H9 (cell line): ENCODE measurements at regions not wholly inside any gene's neighbourhood (a gene's known extent, or its start where the extent isn't known, plus 50 kb on each side); places are given as distances from the start of the nearest gene placed in this dataset.

Source experiments
- DNase-seq: peaks from one replicate; pipeline ENCODE4 v3.0.0-alpha.2; 2017
- H2AFZ ChIP-seq: one replicate; pipeline ENCODE4 v1.6.1; 2013; ENCODE audit warnings: mild to moderate bottlenecking, low read length, control low read depth, moderate library complexity
- H2AK5ac ChIP-seq: 2 replicates; pipeline ENCODE4 v1.6.1; 2013; ENCODE audit warnings: low read length, control low read depth, mixed read lengths; ENCODE audit not compliant: insufficient read length
- H2BK120ac ChIP-seq: one replicate; pipeline ENCODE4 v1.6.1; 2013; ENCODE audit warnings: low read depth, mild to moderate bottlenecking, low read length, control low read depth, inconsistent platforms; ENCODE audit not compliant: poor library complexity, severe bottlenecking
- H2BK12ac ChIP-seq: 2 replicates; pipeline ENCODE4 v1.6.1; 2013; ENCODE audit warnings: low read length, control low read depth, mixed read lengths, low read depth; ENCODE audit not compliant: insufficient read length
- H2BK15ac ChIP-seq: 2 replicates; pipeline ENCODE4 v1.6.1; 2013; ENCODE audit warnings: low read depth, low read length, control low read depth
- H2BK20ac ChIP-seq: one replicate; pipeline ENCODE4 v1.6.1; 2013; ENCODE audit warnings: low read depth, mild to moderate bottlenecking, low read length, control low read depth, inconsistent platforms; ENCODE audit not compliant: poor library complexity, severe bottlenecking
- H2BK5ac ChIP-seq: 2 replicates; pipeline ENCODE4 v1.6.1; 2013; ENCODE audit warnings: low read length, control low read depth, mixed read lengths; ENCODE audit not compliant: insufficient read length
- H3K14ac ChIP-seq: 2 replicates; pipeline ENCODE4 v1.6.1; 2013; ENCODE audit warnings: low read length, control low read depth; ENCODE audit not compliant: insufficient read depth
- H3K18ac ChIP-seq: 2 replicates; pipeline ENCODE4 v1.6.1; 2013; ENCODE audit warnings: low read depth, mild to moderate bottlenecking, mixed read lengths, low read length, control low read depth; ENCODE audit not compliant: insufficient read length
- H3K23ac ChIP-seq: 2 replicates; pipeline ENCODE4 v1.6.1; 2013; ENCODE audit warnings: low read length, control low read depth, mixed read lengths, low read depth; ENCODE audit not compliant: insufficient read length
- H3K23me2 ChIP-seq: 2 replicates; pipeline ENCODE4 v1.6.1; 2013; ENCODE audit warnings: low read depth, mild to moderate bottlenecking, mixed read lengths, low read length, control low read depth; ENCODE audit not compliant: insufficient read length, poor library complexity, severe bottlenecking
- H3K27ac ChIP-seq: 2 replicates; pipeline ENCODE4 v1.5.1; 2013; ENCODE audit warnings: low read length, control low read depth, mixed read lengths, low read depth; ENCODE audit not compliant: insufficient read length
- H3K27me3 ChIP-seq: 2 replicates; pipeline ENCODE4 v1.6.1; 2013; ENCODE audit warnings: low read length, control low read depth, inconsistent platforms; ENCODE audit not compliant: insufficient read depth
- H3K4ac ChIP-seq: 2 replicates; pipeline ENCODE4 v1.6.1; 2013; ENCODE audit warnings: low read depth, mild to moderate bottlenecking, control low read depth, inconsistent platforms, low read length, moderate library complexity
- H3K4me1 ChIP-seq: 2 replicates; pipeline ENCODE4 v1.6.1; 2013; ENCODE audit warnings: low read length, control low read depth, inconsistent platforms; ENCODE audit not compliant: insufficient read depth
- H3K4me2 ChIP-seq: 2 replicates; pipeline ENCODE4 v1.6.1; 2013; ENCODE audit warnings: low read length, control low read depth, mixed read lengths; ENCODE audit not compliant: insufficient read length, insufficient read depth
- H3K56ac ChIP-seq: 2 replicates; pipeline ENCODE4 v1.6.1; 2013; ENCODE audit warnings: low read depth, mild to moderate bottlenecking, mixed read lengths, low read length, control low read depth; ENCODE audit not compliant: insufficient read length
- H3K79me1 ChIP-seq: 2 replicates; pipeline ENCODE4 v1.6.1; 2013; ENCODE audit warnings: low read depth, mild to moderate bottlenecking, moderate library complexity, low read length, control low read depth, inconsistent platforms; ENCODE audit not compliant: insufficient read depth, poor library complexity, severe bottlenecking
- H3K79me2 ChIP-seq: 2 replicates; pipeline ENCODE4 v1.6.1; 2013; ENCODE audit warnings: low read length, control low read depth, inconsistent platforms; ENCODE audit not compliant: insufficient read depth
- H3K9ac ChIP-seq: 2 replicates; pipeline ENCODE4 v1.6.1; 2013; ENCODE audit warnings: low read length, control low read depth, mixed read lengths; ENCODE audit not compliant: insufficient read length; ENCODE audit errors: extremely low read depth
- H3K9me3 ChIP-seq: one replicate; pipeline ENCODE4 v1.6.1; 2013; ENCODE audit warnings: low read depth, low read length, inconsistent platforms; ENCODE audit not compliant: control insufficient read depth
- H3T11ph ChIP-seq: one replicate; pipeline ENCODE4 v1.6.1; 2013; ENCODE audit warnings: mild to moderate bottlenecking, low read length, control low read depth, inconsistent platforms
- H4K20me1 ChIP-seq: one replicate; pipeline ENCODE4 v1.6.1; 2013; ENCODE audit not compliant: control insufficient read depth, insufficient read length, insufficient read depth
- H4K5ac ChIP-seq: 2 replicates; pipeline ENCODE4 v1.6.1; 2013; ENCODE audit warnings: low read depth, mild to moderate bottlenecking, mixed read lengths, low read length, control low read depth; ENCODE audit not compliant: insufficient read length
- H4K8ac ChIP-seq: replicated peaks from 2 replicates; pipeline ENCODE4 v1.6.1; 2013; ENCODE audit warnings: low read length, control low read depth, mixed read lengths, low read depth; ENCODE audit not compliant: insufficient read length
- H4K91ac ChIP-seq: 2 replicates; pipeline ENCODE4 v1.6.1; 2013; ENCODE audit warnings: low read depth, mild to moderate bottlenecking, moderate library complexity, mixed read lengths, low read length, control low read depth; ENCODE audit not compliant: insufficient read length
- H3K27ac Mint-ChIP-seq, 3 experiments: 2 replicates in 2 of 3; 3 replicates in 1 of 3; pipeline ENCODE4 v1.8.0; 2020 to 2021; ENCODE audit warnings: mixed read lengths in 3 of 3, mild to moderate bottlenecking in 1 of 3, moderate library complexity in 1 of 3
- H3K27me3 Mint-ChIP-seq: 2 replicates; pipeline ENCODE4 v1.8.0; 2021; ENCODE audit warnings: low read depth, mild to moderate bottlenecking, moderate library complexity, mixed read lengths
- H3K36me3 Mint-ChIP-seq, 3 experiments: 2 replicates in 2 of 3; 3 replicates in 1 of 3; pipeline ENCODE4 v1.8.0; 2020 to 2021; ENCODE audit warnings: low read depth in 3 of 3, mixed read lengths in 3 of 3; ENCODE audit not compliant: insufficient read depth in 1 of 3
- H3K4me1 Mint-ChIP-seq, 2 experiments: 2 replicates each; pipeline ENCODE4 v1.8.0; 2020; ENCODE audit warnings: mixed read lengths in 2 of 2
- H3K4me3 Mint-ChIP-seq, 2 experiments: 2 replicates in 1 of 2; 3 replicates in 1 of 2; pipeline ENCODE4 v1.8.0; 2020 to 2021; ENCODE audit warnings: mild to moderate bottlenecking in 2 of 2, mixed read lengths in 2 of 2, moderate library complexity in 1 of 2
- H3K9me3 Mint-ChIP-seq, 2 experiments: 2 replicates in 1 of 2; 3 replicates in 1 of 2; pipeline ENCODE4 v1.8.0; 2020; ENCODE audit warnings: mild to moderate bottlenecking in 2 of 2, mixed read lengths in 2 of 2, moderate library complexity in 1 of 2
- CTCF ChIP-seq: fragments of 200-600 bp; sonication (generic); conservative IDR thresholded peaks from 3 replicates; pipeline ENCODE4 v1.8.0; 2021; ENCODE audit warnings: antibody characterized with exemption, mild to moderate bottlenecking
- WGBS: extraction: QIAGEN DNeasy Blood & Tissue Kit; methylation state at CpG from one replicate; pipeline ENCODE4 v1.1.7; 2013; ENCODE audit warnings: missing lambda C conversion rate, low lambda C conversion rate, mixed read lengths; ENCODE audit not compliant: insufficient read length; ENCODE audit errors: extremely low coverage; 5-methylcytosine and 5-hydroxymethylcytosine counted together

- no peak overlapping the region for H3T11ph ChIP-seq
- H4K20me1 ChIP-seq: no peaks in the 10 kb centered on the region
- H3K9me3 ChIP-seq: no peaks in the 10 kb centered on the region
- H4K8ac ChIP-seq: no peak overlapping the region
- H3K4ac ChIP-seq: no peak overlapping the region
- H2BK15ac ChIP-seq: no peak overlapping the region
- H4K5ac ChIP-seq: no peak overlapping the region
- no peak overlapping the region for H3K23ac ChIP-seq
- H3K27ac ChIP-seq: no peak overlapping the region
- H3K9ac ChIP-seq: no peak overlapping the region
- H3K27ac Mint-ChIP-seq: no peak overlapping the region; a peak in 1 of 7 replicates
- no peak overlapping the region for H2BK12ac ChIP-seq
- H2BK5ac ChIP-seq: no peak overlapping the region
- H3K9me3 Mint-ChIP-seq: no peaks in the 10 kb centered on the region
- H3K4me3 Mint-ChIP-seq: no peak overlapping the region
- H2AFZ ChIP-seq: no peak overlapping the region
- H3K79me2 ChIP-seq: no peaks in the 10 kb centered on the region
- WGBS: no CpG with 5 or more reads among the region's 3 CpGs
- no peak overlapping the region for H3K56ac ChIP-seq
- no peak for DNase-seq
- no peaks in the 10 kb centered on the region for H3K27me3 Mint-ChIP-seq
- no peak overlapping the region for H2BK20ac ChIP-seq
- no peaks in the 10 kb centered on the region for H3K36me3 Mint-ChIP-seq
- H3K4me1 Mint-ChIP-seq: peaks cover 4 to 8% of the 10 kb centered on the region in 2 experiments
- H3K23me2 ChIP-seq: no peaks in the 10 kb centered on the region
- H3K14ac ChIP-seq: no peak overlapping the region
- H3K79me1 ChIP-seq: no peaks in the 10 kb centered on the region
- H3K27me3 ChIP-seq: no peaks in the 10 kb centered on the region
- H2AK5ac ChIP-seq: no peak overlapping the region
- H3K18ac ChIP-seq: no peak overlapping the region
- no peaks in the 10 kb centered on the region for H3K4me1 ChIP-seq
- no peak overlapping the region for H3K4me2 ChIP-seq
- no peak overlapping the region for H2BK120ac ChIP-seq
- no peak for TF ChIP-seq CTCF
- no peak overlapping the region for H4K91ac ChIP-seq
These were observed 116.6 kb upstream of the PRDX6 start for GRCh38 chr1:173360487-173361063.
